OCI-LY3 (cell line): ENCODE measurements at regions not wholly inside any gene's neighbourhood (a gene's known extent, or its start where the extent isn't known, plus 50 kb on each side); places are given as distances from the start of the nearest gene placed in this dataset.

ENCODE experiments used
- EZH2phosphoT487 ChIP-seq: fragments of 200-600 bp; shearing (Covaris generic); IDR thresholded peaks from 2 replicates; pipeline ENCODE4 v1.6.1; 2018; ENCODE audit warnings: antibody characterized with exemption, mixed run types, low read depth
- TF ChIP-seq, protein P1 (sequence below): fragments of 200-600, 300-600 bp; sonication (generic); IDR thresholded peaks from 2 replicates; pipeline ENCODE4 v1.5.1; 2014; ENCODE audit warnings: antibody characterized with exemption, low read length, low read depth

GRCh38 chr3:187906920-187907319, 161.7 kb upstream of the BCL6 start:
- TF ChIP-seq, protein P1, sequence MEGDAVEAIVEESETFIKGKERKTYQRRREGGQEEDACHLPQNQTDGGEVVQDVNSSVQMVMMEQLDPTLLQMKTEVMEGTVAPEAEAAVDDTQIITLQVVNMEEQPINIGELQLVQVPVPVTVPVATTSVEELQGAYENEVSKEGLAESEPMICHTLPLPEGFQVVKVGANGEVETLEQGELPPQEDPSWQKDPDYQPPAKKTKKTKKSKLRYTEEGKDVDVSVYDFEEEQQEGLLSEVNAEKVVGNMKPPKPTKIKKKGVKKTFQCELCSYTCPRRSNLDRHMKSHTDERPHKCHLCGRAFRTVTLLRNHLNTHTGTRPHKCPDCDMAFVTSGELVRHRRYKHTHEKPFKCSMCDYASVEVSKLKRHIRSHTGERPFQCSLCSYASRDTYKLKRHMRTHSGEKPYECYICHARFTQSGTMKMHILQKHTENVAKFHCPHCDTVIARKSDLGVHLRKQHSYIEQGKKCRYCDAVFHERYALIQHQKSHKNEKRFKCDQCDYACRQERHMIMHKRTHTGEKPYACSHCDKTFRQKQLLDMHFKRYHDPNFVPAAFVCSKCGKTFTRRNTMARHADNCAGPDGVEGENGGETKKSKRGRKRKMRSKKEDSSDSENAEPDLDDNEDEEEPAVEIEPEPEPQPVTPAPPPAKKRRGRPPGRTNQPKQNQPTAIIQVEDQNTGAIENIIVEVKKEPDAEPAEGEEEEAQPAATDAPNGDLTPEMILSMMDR, result no peak
- no peak for TF ChIP-seq EZH2phosphoT487
